T47D (cell line): ENCODE measurements at regions not wholly inside any gene's neighbourhood (a gene's known extent, or its start where the extent isn't known, plus 50 kb on each side); places are given as distances from the start of the nearest gene placed in this dataset.

ENCODE experiments used
- DNase-seq, 2 experiments: peaks; one replicate each; pipeline versions ENCODE4 v3.0.0 to v3.0.0-alpha.2; 2011 to 2012; ENCODE audit warnings: low read depth in 1 of 2, low spot score in 1 of 2
- JUND ChIP-seq: IDR thresholded peaks from 2 replicates; pipeline ENCODE4 v1.6.1; 2012; ENCODE audit warnings: low read depth
- in situ Hi-C: cut with HindIII; loops from 2 replicates; pipeline ENCODE4 v1.10.0; 2016; ENCODE audit warnings: low sequenced_read_pairs, low pct_unique_long_range_greater_than_20kb

DNA sequence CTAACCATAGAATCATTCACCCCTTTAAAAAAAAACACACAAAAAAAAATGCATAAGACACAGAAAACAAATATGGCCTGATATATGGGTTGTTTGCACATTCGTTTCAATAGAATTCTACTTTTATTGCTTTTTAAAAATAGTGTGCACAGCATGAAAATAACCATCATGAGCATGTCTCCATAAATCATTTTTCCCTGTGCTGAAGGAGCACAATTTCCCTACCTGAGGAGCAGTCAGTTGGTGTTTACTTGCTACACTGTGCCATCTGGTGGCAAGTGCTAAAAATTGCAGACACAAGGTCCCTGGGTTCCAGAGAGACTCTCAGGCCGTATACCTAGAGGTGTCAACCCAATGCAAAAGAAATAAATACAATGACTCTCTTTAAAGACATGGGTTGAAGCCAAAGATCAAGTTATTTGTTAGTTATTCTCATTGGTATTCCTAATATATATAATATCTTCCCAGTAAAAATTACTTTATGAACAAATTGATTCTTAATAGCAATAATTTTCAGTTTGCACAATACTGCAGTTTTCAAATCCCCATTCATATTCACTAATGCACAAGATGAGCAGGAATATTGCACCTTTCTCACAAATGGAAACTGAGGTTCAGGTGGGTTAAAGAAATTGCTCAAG lies 551.4 kb downstream of the IQCM start:
- in situ Hi-C loops: no loop called here
- peak; percentile 11 to 80 for DNase-seq
- TF ChIP-seq JUND: no peak

DNA sequence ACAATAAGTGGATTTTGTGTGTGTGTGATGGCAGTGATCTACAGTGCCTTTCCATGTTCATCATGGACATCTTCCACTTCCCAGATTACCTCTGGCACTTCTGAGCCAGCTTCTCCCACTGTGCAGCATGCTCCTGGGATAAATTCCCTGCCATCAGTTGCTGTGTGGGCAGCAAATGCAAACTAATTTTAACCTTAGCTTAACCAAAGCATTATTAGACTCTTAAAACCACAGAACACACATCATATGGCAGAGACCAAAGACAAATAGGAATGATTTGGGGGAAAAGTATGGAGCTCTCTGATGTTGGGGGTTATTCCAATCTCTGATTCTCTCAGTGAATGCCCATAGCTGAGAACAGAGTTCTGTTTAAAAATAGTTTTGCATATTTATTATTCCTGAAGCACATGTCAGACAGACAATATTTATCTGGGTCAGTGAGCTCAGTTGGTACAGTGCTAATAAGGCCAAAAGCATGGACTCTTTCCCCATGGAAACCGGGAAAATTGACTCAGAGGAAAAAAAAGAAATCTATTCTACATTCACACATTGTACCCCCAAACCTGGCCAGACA lies 567.4 kb downstream of the IQCM start:
- TF ChIP-seq JUND: no peak
- in situ Hi-C loops: no loop called here
- DNase-seq: no peak

- in situ Hi-C loops: no loop called here
- no peak for TF ChIP-seq JUND
- no peak for DNase-seq
These were observed 568.5 kb downstream of the IQCM start for GRCh38 chr4:149247164-149247563.

- no peak for TF ChIP-seq JUND
- in situ Hi-C loops: no loop called here
These were observed 570.3 kb downstream of the IQCM start for GRCh38 chr4:149245333-149245732.

GRCh38 chr4:149238097-149238496 lies 577.5 kb downstream of the IQCM start:
- no peak for DNase-seq
- TF ChIP-seq JUND: no peak
- in situ Hi-C loops: no loop called here

More at GRCh38 chr4:149245333-149245732, 570.3 kb downstream of the IQCM start:
- no peak for DNase-seq

- in situ Hi-C loops: no loop called here
- DNase-seq: no peak
- no peak for TF ChIP-seq JUND
These were observed 580.8 kb downstream of the IQCM start for GRCh38 chr4:149234798-149235197.

DNA sequence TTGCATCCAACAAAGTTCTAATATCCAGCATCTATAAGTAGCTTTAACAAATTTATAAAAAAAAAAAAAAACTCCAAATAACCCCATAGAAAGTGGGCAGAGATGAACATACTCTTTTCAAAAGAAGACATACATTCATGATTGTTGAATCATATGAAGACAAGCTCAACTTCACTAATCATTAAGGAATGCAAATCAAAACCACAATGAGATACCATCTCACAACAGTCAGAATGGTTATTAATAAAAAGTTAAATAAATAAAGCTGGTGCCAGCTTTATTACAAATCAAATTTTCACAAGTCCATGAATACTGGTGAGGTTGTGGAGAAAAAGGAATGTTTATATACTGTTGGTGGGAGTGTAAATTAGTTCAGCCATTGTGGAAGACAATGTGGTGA lies 592.0 kb downstream of the IQCM start:
- no peak for TF ChIP-seq JUND
- in situ Hi-C loops: no loop called here
- no peak for DNase-seq

DNA sequence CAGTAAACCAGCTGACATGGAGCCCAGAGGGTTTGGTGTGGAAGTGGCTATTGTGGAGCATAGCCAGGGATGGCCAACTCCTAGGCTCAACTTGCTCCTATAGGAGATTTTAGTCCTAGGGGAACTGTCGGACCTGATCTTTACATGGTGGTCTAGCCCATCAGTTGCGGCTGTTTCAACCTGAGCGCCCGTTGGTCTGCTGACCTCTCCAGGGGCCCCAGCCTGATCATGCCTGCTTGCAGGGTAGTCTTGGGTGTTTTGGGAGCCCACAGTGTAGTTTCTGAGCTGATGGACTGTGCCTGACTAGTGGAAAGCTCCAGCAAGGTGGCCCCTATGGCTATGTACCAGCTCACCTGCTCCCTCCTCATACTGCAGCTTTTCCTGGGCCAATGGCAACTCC lies 597.0 kb downstream of the IQCM start:
- TF ChIP-seq JUND: no peak
- in situ Hi-C loops: no loop called here
- no peak for DNase-seq

DNA sequence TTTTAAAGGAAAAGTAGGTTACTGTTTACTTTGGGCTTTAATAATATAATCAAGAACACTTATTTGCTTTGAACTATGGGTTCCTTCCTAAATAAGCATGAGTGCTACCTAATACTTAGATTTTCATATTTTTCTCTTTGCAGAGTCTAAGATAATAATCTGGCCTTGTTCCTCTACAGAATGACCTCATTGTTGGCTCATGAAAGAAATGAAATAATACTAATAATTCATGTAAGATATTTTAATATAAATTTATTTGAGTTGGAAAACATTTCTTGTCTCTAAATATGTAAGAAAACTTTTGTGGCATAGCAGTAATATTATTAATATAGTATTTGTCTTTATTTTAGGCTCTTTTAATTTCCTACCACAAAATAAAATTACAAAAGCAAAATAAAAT lies 601.3 kb downstream of the IQCM start:
- in situ Hi-C loops: no loop called here
- no peak for TF ChIP-seq JUND
- no peak for DNase-seq

- no peak for DNase-seq
- no peak for TF ChIP-seq JUND
- in situ Hi-C loops: no loop called here
These were observed 603.8 kb downstream of the IQCM start for GRCh38 chr4:149211876-149212275.

- DNase-seq: peak in 1 of 2 experiments; percentile 7
These were observed 612.2 kb downstream of the IQCM start for GRCh38 chr4:149203256-149204001.

DNA sequence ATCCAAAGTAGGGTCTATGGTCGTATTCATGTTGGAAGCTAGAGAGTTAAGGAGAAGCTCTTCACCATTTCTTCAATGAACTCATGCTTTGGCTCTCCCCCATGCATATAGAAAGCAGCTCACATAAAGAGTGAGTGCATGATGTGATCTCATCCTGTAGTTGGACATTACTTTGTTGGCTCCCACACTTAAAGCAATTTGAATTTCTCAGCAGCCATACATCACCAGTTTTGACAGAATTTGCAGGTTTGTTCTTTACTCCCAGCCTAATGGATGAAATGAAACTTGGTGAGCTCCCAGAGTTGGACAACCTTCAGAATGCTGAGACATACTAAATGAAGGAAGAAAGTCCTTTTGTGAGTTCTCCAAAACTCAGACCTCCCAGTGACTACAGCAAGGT lies 613.5 kb downstream of the IQCM start:
- in situ Hi-C loops: no loop called here
- TF ChIP-seq JUND: no peak
- no peak for DNase-seq

More at GRCh38 chr4:149203256-149204001, 612.2 kb downstream of the IQCM start:
- in situ Hi-C loops: no loop called here
- no peak for TF ChIP-seq JUND

- no peak for TF ChIP-seq JUND
- in situ Hi-C loops: no loop called here
- DNase-seq: no peak
These were observed 616.0 kb downstream of the IQCM start for GRCh38 chr4:149199594-149199993.
